ENCODE measurements at regions not wholly inside any gene's neighbourhood (a gene's known extent, or its start where the extent isn't known, plus 50 kb on each side); places are given as distances from the start of the nearest gene placed in this dataset.

DNA sequence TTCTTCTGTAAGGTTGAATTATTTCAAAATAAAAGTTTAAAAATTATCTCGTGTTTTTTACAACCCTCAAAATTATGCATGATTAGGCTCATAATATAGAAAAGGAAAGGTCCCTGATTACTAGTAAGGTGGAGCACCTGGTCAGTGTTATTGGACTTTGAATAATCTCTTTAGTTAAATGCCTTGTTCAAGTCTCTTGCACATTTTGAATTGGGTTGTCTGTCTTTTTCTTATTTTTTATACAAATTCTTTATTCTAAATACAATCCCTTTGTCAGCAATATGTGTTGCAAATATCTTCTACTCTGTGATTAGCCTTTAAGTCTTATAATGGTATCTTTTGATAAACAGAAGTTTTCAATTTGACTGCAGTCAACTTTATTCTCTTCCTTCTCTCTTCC, 100.7 kb upstream of the TNFSF4 start (continued):
- TF ChIP-seq CHD7 (IDR thresholded peaks at IDR 0.05; ENCODE audit: insufficient replicate concordance, low read length) (no peak), MAFK (IDR thresholded peaks at IDR 0.05; ENCODE audit: low read depth, low read length) (no peak), USF2 (IDR thresholded peaks at IDR 0.05; ENCODE audit: low read length) (no peak), CTBP2 (IDR thresholded peaks at IDR 0.05; ENCODE audit: borderline replicate concordance, insufficient read depth, insufficient read length, low read length) (no peak), EZH2 (IDR thresholded peaks at IDR 0.05; ENCODE audit: low read depth, low read length, severe bottlenecking) (no peak), RBBP5 (IDR thresholded peaks at IDR 0.05; ENCODE audit: borderline replicate concordance, low read depth, low read length) (no peak)
- TF ChIP-seq, protein P1, sequence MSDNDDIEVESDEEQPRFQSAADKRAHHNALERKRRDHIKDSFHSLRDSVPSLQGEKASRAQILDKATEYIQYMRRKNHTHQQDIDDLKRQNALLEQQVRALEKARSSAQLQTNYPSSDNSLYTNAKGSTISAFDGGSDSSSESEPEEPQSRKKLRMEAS (IDR thresholded peaks at IDR 0.05), result no peak

Measured in H1 (cell line).